ENCODE measurements at regions not wholly inside any gene's neighbourhood (a gene's known extent, or its start where the extent isn't known, plus 50 kb on each side); places are given as distances from the start of the nearest gene placed in this dataset.

GRCh38 chr6:22106451-22106850 is 190.4 kb downstream of the PRL start:
- Histone ChIP-seq H3T11ph (ENCODE audit: low read length) (no peak overlapping the region), H3K4ac (ENCODE audit: low read depth, low read length) (no peak overlapping the region)
- no peak for TF ChIP-seq CTCF (conservative IDR thresholded peaks at IDR 0.05)

More at GRCh38 chr6:22106451-22106850, 190.4 kb downstream of the PRL start:
- Mint-ChIP-seq H3K4me3 (no peak overlapping the region), H3K4me1 (no peaks in the 10 kb centered on the region), H3K36me3 (ENCODE audit: insufficient read depth in 1 of 3, low read depth in 3 of 3) (peaks cover 2 to 16% (median 8%) of the 10 kb centered on the region in 3 experiments; a peak in 5 of 7 replicates), H3K9me3 (no peaks in the 10 kb centered on the region), H3K27me3 (ENCODE audit: low read depth) (no peaks in the 10 kb centered on the region), H3K27ac (no peak overlapping the region)
- Histone ChIP-seq H2AK5ac (ENCODE audit: insufficient read length, low read length) (no peak overlapping the region), H2BK5ac (ENCODE audit: insufficient read length, low read length) (no peak overlapping the region), H3K23ac (ENCODE audit: insufficient read length, low read depth, low read length) (no peak overlapping the region), H3K56ac (ENCODE audit: insufficient read length, low read depth, low read length) (no peak overlapping the region), H3K23me2 (ENCODE audit: insufficient read length, low read depth, low read length, poor library complexity, severe bottlenecking) (no peaks in the 10 kb centered on the region), H3K79me1 (ENCODE audit: insufficient read depth, low read depth, low read length, poor library complexity, severe bottlenecking) (no peaks in the 10 kb centered on the region), H3K27me3 (ENCODE audit: insufficient read depth, low read length) (no peaks in the 10 kb centered on the region), H2BK20ac (ENCODE audit: low read depth, low read length, poor library complexity, severe bottlenecking) (no peak overlapping the region), H4K20me1 (ENCODE audit: control insufficient read depth, insufficient read depth, insufficient read length) (no peaks in the 10 kb centered on the region), H3K9me3 (ENCODE audit: control insufficient read depth, low read depth, low read length) (no peaks in the 10 kb centered on the region), H3K9ac (ENCODE audit: extremely low read depth, insufficient read length, low read length) (no peak overlapping the region), H3K4me2 (ENCODE audit: insufficient read depth, insufficient read length, low read length) (no peak overlapping the region), H2BK15ac (ENCODE audit: low read depth, low read length) (no peak overlapping the region), H3K79me2 (ENCODE audit: insufficient read depth, low read length) (no peaks in the 10 kb centered on the region), H3K18ac (ENCODE audit: insufficient read length, low read depth, low read length) (no peak overlapping the region), H3K14ac (ENCODE audit: insufficient read depth, low read length) (no peak overlapping the region), H4K5ac (ENCODE audit: insufficient read length, low read depth, low read length) (no peak overlapping the region), H4K8ac (replicated peaks; ENCODE audit: insufficient read length, low read depth, low read length) (no peak overlapping the region), H4K91ac (ENCODE audit: insufficient read length, low read depth, low read length) (no peak overlapping the region), H2BK12ac (ENCODE audit: insufficient read length, low read depth, low read length) (no peak overlapping the region), H3K4me1 (ENCODE audit: insufficient read depth, low read length) (no peaks in the 10 kb centered on the region), H3K27ac (ENCODE audit: insufficient read length, low read depth, low read length) (no peak overlapping the region), H2BK120ac (ENCODE audit: low read depth, low read length, poor library complexity, severe bottlenecking) (no peak overlapping the region), H2AFZ (ENCODE audit: low read length) (no peak overlapping the region)
- DNase-seq = no peak
- WGBS (ENCODE audit: extremely low coverage, insufficient read length, low lambda C conversion rate) = no CpG with 5 or more reads among the region's 5 CpGs
